Right atrium auricular region (tissue), 2 donors: ENCODE measurements at regions not wholly inside any gene's neighbourhood (a gene's known extent, or its start where the extent isn't known, plus 50 kb on each side); places are given as distances from the start of the nearest gene placed in this dataset.

Experiments
- DNase-seq: peaks from one replicate; pipeline ENCODE4 v3.0.0-alpha.2; 2019; ENCODE audit warnings: low spot score
- H3K27ac ChIP-seq, 2 donors: fragments of 200-600 bp; sonication (generic); 1 replicate in 1 of 2; 2 replicates in 1 of 2; pipeline ENCODE4 v1.5.1; 2016 to 2019
- H3K27me3 ChIP-seq, 2 donors: fragments of 200-600 bp; sonication (generic); one replicate each; pipeline versions ENCODE4 v1.5.1 to v1.6.0; 2017 to 2019
- H3K36me3 ChIP-seq: fragments of 200-600 bp; sonication (generic); one replicate; pipeline ENCODE4 v1.5.1; 2016
- H3K4me1 ChIP-seq, 2 donors: fragments of 200-600 bp; sonication (generic); one replicate each; pipeline versions ENCODE4 v1.5.1 to v1.6.0; 2017 to 2019
- H3K4me3 ChIP-seq, 2 donors: fragments of 200-600 bp; sonication (generic); 1 replicate in 1 of 2; 2 replicates in 1 of 2; pipeline ENCODE4 v1.5.1; 2017 to 2019; ENCODE audit warnings: mild to moderate bottlenecking in 1 of 2, moderate library complexity in 1 of 2
- H3K9me3 ChIP-seq, 2 donors: fragments of 200-600 bp; sonication (generic); one replicate each; pipeline ENCODE4 v1.5.1; 2019
- CTCF ChIP-seq, 2 donors: fragments of 200-600 bp; sonication (generic); IDR thresholded peaks; one replicate each; pipeline ENCODE4 v1.5.1; 2019; ENCODE audit warnings: antibody characterized with exemption in 2 of 2

- peak in 1 of 2 donors; percentile 19 for TF ChIP-seq CTCF (IDR thresholded peaks at IDR 0.05)
- no peak for DNase-seq
- Histone ChIP-seq H3K4me3 (no peak overlapping the region), H3K27me3 (no peaks in the 10 kb centered on the region), H3K27ac (peak overlapping the region; percentile 75 to 88), H3K9me3 (no peaks in the 10 kb centered on the region), H3K36me3 (no peaks in the 10 kb centered on the region), H3K4me1 (peaks cover 0 to 21% of the 10 kb centered on the region in 2 donors)
Observed at GRCh38 chr4:140309124-140309870, 64.1 kb upstream of the SCOC start.

GRCh38 chr4:140308366-140309123 is 64.9 kb upstream of the SCOC start:
- TF ChIP-seq CTCF (IDR thresholded peaks at IDR 0.05) = no peak
- peak; percentile 65 for DNase-seq
- peaks cover 0 to 21% of the 10 kb centered on the region in 2 donors for H3K4me1 ChIP-seq
- H3K27me3 ChIP-seq = no peaks in the 10 kb centered on the region
- H3K36me3 ChIP-seq = no peaks in the 10 kb centered on the region
- no peak overlapping the region for H3K4me3 ChIP-seq
- H3K9me3 ChIP-seq = no peaks in the 10 kb centered on the region
- peak overlapping the region; percentile 75 to 88 for H3K27ac ChIP-seq

DNA sequence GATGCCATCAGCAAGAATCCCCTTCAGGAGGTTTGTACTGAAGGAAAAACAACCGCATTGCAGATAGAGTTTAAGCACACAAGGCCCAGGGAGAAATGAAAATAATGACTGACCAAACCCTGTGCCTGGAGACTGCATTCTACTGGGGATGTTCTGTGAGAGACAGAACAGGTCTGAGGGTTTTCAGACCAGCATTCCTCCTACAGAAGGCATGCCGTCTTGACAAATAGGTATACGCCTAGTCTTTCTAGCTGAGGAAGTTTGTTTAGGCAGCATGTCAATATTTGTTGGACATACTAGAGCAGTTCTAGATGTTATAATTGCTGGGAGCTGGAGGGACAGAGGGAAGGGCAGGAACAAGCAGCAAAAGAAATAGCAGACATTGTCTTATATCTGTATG is 68.4 kb upstream of the SCOC start:
- no peak for TF ChIP-seq CTCF (IDR thresholded peaks at IDR 0.05)
- Histone ChIP-seq H3K9me3 (no peaks in the 10 kb centered on the region), H3K4me3 (no peak overlapping the region), H3K27ac (no peak overlapping the region), H3K4me1 (peaks cover 0 to 14% of the 10 kb centered on the region in 2 donors), H3K36me3 (no peaks in the 10 kb centered on the region), H3K27me3 (no peaks in the 10 kb centered on the region)
- DNase-seq = no peak

GRCh38 chr4:140304346-140304745 is 69.1 kb upstream of the SCOC start:
- H3K9me3 ChIP-seq = no peaks in the 10 kb centered on the region
- DNase-seq = no peak
- H3K4me3 ChIP-seq = no peak overlapping the region
- H3K27me3 ChIP-seq = no peaks in the 10 kb centered on the region
- TF ChIP-seq CTCF (IDR thresholded peaks at IDR 0.05) = no peak
- H3K4me1 ChIP-seq = peaks cover 0 to 14% of the 10 kb centered on the region in 2 donors
- no peak overlapping the region for H3K27ac ChIP-seq
- no peaks in the 10 kb centered on the region for H3K36me3 ChIP-seq

- no peak for TF ChIP-seq CTCF (IDR thresholded peaks at IDR 0.05)
- Histone ChIP-seq H3K27ac (no peak overlapping the region), H3K4me3 (no peak overlapping the region), H3K36me3 (no peaks in the 10 kb centered on the region), H3K27me3 (no peaks in the 10 kb centered on the region), H3K4me1 (no peaks in the 10 kb centered on the region), H3K9me3 (no peaks in the 10 kb centered on the region)
- DNase-seq = no peak
Observed at GRCh38 chr4:140302151-140302859, 71.1 kb upstream of the SCOC start.
